GM18873 (cell line): ENCODE measurements at regions not wholly inside any gene's neighbourhood (a gene's known extent, or its start where the extent isn't known, plus 50 kb on each side); places are given as distances from the start of the nearest gene placed in this dataset.

Experiments used
- ATAC-seq: cut with Tn5 transposase; IDR thresholded peaks from one replicate; pipeline ENCODE4 v1.9.1; 2021; ENCODE audit warnings: mild to moderate bottlenecking, moderate library complexity, moderate number of reproducible peaks; ENCODE audit not compliant: unreplicated experiment, low FRiP score

DNA sequence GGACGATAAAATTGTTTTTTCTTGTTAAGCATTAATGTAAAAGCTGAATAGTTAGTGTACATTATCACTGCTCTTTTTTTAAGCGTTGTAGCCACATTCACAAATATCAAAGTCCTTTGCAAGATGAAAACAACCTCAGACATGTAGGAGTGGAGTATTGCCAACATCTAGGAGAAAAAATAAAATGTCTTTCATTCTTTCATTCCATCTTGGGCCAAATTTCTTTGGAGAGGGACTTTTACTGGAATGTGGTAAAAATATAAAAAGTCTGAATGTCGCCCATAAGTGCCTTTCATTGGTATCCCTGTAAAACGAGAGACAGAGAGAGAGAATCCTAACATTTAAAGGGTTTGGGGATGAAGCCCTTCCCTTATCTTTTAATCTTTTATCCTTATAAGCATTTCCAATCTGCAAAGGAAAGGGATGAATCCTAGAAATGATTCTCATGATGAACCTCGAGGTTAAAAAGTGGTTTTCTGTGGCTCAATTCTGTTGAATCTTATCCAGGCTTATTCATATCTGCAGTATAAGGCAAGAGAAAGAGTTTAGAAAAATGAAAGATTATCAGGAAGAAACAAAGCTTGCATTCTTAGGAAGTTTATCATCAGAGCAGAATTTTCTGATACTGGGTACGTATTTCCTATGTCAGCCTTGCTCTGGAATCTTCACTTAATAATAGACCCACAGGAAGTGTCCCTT lies 1031.7 kb downstream of the MCTP2 start:
- no peak for ATAC-seq

DNA sequence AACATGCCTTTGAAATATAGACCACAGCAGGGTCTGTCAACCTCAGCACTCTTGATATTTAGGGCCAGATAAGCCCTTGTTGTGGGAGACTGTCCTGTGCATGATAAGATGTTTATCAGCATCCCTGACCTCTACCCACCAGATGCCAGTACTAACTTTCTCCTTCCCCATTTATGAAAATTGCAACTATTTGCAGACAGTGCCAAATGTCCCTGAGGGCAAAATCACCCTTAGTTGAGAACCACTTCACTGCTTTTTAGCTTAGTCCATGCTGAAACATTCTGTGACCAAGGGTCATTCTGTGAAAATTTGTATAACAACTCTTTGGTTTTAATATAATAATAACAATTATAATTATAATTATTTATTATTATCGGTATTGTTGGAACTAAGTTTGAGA lies 1032.4 kb downstream of the MCTP2 start:
- no peak for ATAC-seq

DNA sequence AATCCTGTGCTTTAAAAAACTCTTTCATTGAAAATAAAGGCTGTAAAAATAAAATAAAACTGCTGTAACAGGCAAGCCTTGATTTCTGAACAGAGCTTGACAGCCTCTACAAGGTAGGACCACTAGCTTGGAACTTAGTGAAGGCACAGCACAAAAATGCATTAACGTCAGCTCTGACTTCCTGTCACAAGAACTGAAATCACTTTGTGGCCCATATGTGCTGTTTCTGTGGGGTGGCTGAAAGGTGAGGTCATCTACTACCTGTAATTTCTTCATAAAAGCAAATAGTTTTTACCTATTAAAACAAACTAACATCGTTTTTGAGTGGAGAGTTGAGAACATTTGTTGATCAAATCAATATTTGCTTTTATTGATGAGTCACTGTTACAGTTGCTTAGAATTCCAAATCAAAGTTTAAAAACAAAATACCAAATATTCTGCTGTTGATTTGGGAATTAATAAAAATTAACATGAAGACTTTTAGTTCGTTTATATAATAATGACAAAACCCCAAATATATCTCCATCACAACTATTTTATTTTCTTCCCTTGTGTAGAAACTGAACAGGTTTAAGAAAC lies 1034.1 kb downstream of the MCTP2 start:
- no peak for ATAC-seq

DNA sequence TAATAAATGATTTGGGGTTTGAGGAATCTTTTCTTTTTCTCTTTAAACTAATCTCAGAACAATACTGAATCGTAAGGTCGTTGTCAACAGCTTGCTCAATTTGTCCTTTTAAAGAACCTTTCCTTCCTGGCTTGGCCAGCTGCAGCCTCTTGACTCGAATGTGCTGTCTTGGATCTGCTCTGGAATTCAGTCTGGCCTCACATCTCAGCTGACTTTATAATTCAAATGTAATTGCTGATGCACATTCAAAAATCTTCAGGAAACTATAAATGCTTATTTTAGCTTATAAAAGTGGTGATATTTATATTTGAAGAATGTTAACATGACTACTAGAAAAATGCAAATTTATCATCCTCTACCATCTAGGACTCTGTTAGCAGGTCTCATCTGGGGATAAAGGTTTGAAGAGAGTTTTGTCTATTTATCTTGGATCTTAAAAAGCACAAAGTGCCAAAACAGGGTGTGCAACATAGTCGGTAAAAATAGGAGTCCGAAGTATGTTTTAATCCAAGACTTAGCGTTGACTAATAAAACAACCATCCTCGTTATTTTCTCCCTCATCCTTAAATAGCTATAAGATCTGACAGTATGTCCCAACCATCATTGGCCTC lies 1035.2 kb downstream of the MCTP2 start:
- ATAC-seq, result no peak

DNA sequence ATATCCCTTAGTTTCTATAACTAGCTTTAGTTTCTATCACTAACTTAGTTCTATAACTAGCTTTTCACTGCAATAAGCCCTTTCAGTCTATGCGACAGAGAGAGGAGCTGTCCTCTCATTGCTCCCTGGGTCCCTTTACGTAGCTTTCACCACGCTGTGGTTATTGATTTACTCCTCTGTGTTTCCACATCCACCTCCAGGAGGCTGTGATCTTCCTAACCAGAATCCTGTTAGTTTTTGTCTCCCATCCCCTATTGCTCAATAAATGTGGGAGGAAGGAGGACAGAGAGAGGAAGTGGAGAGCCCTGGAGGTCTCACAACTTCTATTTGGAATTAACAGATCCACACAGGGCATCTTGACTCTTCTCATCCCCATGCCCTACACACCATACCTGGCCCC lies 1036.1 kb downstream of the MCTP2 start:
- ATAC-seq, result no peak

DNA sequence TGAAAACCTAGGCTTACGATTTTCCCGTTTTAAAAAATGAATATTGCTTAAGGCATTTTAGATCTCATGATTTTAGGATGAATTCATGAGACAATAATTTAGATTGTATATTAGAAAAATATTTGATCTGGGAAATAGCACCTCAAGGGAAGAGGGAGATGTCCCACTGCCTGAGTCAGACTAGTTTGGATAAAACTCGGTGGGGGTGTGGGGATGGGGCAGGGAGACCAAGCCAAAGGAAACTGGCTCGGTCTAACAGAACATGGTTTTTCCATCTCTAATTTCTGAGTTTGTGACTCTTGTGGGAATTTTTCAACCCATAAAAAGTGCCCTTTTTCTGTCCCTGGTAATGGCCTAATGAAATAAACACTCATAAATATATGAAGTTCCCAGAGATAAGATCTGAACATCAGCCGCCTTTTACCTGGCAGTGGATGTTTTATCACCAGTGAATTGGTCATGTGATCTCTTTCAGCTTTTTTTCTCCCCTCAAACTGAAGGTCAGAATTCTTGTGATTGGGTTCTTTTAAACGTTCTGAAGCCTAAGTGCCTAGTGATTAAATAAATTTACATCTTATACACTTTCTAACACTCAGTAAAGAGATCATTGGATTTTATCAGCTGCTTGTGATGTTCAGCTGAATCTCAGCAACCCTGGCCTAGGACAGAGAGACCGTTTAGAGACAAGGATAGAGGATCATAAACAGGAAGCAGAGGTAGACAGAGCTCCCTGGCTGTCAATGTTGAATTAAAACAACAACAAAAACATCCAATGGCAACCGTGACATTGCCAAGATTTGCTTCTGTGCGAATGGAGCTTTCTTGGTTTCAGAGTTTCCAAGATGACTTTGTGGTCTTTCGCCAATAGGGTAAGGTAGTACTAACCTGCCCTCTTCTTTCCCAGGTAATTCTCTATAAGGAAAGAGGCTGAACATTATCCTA lies 1038.2 kb downstream of the MCTP2 start:
- no peak for ATAC-seq

DNA sequence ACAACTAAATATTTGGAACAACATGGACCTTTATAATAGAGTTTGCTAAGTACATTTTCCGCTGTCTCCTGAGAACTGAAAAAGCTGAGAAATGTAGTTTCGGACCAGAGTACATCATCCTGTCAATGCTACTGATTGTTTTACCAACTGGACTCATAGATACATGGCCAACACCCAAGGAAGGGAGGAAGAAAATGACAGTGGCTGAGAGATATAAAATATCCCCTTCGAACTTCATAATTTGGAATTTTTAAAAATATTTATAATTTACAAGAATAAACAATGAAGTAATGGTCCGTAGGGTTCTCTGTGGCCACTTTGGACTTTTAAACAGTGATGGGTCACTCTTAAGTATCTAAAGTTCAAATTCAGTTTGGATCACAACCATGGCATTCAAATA lies 1042.7 kb downstream of the MCTP2 start:
- ATAC-seq, result no peak

DNA sequence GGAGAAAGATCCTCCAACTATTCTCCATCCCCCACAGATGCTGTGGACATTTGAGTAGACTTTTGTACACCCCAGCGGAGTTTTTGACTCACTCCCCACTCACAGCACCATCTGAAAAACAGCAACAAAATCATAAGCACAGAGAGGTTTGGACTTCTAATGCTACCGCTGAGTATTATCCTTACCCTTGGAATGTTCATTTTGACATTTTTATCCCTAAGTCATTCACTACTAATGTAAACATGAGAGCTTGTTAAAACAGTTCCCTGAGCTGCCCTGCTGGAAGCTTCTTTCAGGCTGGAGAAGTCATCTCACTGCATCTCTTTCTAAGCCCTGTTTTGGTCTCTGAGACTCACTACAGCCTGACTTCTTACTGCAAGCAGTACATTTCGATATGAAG lies 1045.9 kb downstream of the MCTP2 start:
- no peak for ATAC-seq

DNA sequence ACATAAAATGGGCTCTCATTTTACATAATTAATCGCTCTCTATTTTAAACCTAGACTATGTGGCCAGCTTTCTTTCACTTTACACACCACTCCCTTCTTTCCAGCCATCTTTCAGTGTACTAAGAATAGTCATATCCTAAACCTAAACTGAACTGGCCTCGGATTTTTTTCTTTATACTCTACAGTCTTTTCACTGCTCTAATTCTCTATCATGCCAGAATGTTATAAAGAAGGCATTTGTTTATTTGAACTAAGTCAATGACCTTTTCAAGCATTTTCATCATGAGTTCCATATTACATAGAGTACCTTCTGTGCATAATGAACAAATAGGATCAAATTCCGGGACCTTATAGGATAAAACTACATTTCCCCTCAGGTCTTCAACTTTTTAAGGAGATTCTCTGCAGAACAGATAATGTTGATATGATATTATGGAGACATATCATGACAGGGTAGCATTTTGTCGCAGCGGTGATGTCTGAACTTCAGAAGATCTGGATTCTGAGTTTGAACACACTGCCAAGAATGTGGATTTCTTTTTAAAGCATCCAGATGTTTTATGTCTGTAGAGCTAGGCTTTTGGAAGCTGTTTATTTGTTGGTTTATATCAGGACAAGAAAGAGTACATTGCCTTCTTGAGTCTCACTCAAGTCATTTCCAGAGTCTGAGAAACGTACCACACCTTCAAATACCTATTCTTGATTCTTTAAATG lies 1047.3 kb downstream of the MCTP2 start:
- no peak for ATAC-seq

DNA sequence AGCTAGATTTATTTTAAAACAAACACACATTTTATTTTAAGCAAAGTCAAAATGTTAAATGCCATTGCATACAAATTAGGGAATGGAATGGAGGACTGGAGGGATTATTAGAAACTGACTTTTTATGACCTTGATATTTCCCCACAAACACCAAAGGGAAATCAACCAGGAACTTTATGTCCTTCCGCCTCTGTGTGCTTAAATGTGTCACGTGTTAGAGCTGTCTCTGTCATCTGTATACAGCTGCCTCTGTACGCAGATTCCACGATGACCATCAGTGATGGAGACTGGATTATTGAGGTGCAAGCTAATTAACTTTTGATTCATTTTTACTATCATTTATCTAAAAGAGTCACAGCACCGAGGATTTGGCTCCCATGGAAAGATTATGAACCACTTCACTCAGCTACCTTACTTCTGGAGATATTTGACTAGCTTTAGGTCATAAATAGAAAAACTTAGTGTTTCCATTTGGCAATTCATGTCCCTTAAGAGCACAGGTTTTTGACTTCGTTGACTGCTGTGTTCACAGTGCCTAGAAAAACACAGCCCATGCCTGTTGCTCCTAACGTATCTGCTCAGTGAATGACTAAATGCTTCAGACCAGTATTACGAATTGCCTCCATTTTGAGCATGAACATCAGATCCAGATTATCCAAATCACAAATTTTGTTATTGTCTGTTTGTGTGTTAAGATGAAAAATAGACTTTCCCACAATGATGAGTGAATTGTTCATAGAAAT lies 1048.1 kb downstream of the MCTP2 start:
- ATAC-seq, result no peak

DNA sequence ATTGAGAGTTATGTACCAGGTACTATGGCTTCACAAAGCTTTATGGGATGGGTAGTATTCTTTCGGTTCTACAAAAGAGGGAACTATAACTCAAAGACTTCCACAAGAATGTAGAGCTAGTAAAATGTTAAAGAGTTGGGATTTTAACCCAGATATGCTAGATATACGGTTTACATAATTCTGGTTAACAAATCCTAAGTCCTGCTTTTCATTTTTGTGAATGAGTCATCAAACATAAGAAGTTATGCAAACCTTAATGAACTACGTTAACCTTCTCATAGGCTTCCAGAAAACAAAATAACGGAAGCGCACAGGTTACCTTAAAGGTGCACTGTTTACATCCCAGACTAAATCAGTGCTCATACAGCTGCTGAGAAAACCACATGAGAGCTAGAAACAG lies 1049.3 kb downstream of the MCTP2 start:
- no peak for ATAC-seq

DNA sequence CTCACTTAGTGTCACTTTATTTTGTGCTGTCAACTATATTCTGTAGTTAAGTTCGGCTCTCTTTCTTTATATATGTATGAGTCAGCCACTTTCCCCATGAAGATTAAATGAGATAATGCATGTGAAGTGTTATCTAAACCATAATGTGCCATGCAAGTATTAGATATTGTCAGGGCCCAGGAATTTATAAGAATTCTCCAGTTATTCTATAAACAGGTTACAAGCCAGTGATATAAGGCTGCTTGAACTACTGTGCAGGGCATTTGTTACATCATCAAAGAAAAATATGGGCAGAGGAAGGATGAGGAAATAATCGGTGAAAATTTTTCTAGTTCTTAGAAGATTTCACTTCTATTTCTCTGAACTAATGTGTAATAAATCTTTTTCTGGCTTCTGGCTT lies 1049.0 kb upstream of the NR2F2 start:
- no peak for ATAC-seq

DNA sequence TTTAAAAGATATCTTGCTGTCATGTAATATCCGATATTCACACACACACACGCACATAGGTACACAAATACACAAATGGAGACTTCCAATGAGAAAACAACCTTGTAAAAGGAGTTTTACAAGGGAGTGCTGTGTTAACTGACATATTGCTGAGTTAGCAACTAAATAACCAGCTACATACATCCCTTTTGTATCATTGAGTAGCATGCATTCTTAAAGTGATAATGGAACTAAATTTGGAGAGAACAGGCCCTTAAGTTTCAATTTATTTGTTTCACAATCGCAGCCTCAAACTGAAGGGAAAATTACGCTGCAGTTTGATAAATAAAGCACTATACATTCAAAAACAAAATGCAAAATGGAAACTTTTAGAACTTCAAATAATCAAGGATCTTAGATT lies 1046.0 kb upstream of the NR2F2 start:
- no peak for ATAC-seq

DNA sequence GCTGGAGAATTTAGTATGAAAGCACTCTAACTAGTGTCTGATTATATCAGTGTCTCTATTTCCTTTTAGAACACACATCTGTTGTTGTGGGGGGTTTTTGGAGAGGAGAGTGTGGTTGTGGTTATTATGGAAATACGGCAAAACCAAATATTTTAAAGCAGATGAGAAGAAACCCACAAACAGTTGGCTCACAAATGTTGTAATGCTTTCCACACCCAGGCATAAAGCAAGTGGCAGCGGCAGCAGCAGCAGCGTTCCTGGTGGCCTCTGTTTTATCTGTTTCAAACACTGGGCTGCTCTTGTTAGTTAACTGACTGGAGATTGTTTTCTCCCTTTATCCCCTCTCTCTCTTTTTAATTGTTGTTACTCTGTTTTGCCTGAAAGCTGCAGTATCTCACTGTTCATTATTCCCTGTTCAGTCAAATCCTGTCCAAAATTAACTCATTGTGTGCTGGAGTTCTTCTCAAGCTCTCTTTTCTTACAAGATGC lies 1045.5 kb upstream of the NR2F2 start:
- ATAC-seq, result no peak

DNA sequence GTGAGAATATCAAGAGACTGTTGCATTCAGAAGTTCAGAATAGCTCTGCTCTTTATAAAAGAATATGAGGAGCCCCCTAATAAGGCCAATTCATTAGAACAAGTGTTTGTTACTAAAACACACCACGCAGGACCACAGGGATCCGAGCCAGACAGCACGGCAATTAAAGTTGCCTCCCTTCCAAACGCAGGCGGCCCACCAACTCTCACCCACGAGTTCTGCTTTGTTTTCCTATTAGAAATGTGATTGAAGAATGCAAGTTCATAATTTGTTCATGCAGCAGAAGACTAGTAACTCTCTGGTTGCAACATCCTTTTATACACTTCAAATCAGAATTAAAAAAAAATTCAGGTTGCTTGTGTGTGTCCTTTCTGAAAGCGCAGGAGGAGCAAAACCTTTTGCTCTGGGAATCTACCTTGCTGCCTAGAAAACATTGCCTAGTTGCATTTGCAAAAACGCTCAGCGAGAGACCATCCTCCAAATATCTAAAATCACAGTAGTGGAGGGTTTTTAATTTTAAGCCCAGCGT lies 1044.1 kb upstream of the NR2F2 start:
- no peak for ATAC-seq

DNA sequence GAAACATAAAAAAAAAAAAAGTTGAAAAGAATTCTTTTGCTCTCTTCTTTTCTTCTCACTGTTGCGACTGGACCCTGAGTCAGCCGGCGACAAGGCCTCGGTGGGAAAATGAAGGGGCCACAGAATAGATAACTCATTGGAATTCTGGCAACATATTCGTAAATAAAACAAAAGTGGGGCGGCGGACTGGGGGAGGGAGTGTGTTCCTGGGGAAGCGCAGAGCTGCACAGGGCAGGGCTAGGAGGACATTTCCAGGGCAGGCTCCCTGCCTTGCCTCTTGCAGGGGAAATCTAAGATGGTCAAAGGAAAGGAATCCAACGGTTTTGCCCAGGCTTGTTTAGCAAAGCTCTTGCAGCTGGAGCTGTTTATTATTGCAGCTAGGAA lies 1042.8 kb upstream of the NR2F2 start:
- ATAC-seq, result no peak

DNA sequence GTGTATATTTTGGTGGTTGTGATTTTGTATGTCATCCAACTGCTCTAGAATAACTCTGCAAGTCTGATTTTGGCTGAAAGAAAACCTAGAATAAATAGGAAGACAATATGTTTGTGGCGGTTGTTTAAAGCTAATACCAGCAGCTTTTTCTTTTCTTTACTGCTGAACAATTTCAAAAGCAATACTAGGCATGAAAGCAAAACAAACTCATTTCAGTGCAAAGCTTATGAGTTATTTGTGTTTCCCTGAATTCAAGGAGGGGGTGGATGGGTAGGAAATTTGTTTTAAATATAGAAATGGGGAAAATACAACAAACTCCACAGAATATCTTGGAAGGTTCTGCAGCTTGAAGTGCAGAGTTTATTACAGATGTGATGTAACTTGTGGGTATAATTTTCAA lies 1041.9 kb upstream of the NR2F2 start:
- no peak for ATAC-seq

DNA sequence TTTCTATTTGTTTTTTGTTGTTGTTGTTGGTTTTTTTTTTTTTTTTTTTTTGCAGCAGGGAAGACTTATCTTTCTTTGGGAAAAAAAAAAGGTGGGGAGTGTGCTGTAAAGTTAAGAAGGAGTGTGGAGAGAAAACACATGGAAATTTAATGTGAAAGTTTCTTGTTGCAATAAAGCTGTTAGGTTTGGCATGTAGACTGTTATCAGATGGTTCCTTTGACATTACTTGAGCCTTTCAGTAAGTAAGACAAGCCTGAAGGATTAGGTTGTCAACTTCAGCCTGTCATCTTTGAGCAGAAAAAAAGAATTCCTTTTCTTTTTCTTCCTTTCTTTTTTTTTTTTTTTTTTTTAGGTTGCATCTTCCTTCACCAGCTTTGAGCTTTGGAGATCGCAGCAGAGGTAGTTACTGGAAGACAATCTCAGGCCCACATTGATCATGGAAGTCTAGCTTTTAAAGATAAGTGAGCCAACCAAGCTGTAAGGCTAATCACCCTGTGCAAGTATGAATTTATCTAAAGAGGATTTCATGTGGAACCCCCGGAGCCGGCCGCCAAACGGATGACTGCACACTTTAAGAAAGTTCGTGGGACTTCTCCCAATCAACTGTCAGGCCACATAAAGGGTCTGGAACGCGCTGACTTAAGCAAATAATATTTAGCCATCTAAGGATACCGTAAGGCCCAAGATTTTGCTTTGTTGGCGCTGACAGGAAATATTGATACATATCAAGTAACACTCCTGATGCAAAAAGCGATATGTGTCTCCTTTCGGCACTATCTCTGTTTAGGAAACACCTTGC lies 1040.1 kb upstream of the NR2F2 start:
- ATAC-seq, result no peak
